GM18517 (cell line): ENCODE measurements at regions not wholly inside any gene's neighbourhood (a gene's known extent, or its start where the extent isn't known, plus 50 kb on each side); places are given as distances from the start of the nearest gene placed in this dataset.

Source experiments
- ATAC-seq: cut with Tn5 transposase; IDR thresholded peaks from one replicate; pipeline ENCODE4 v1.9.1; 2021; ENCODE audit warnings: mild to moderate bottlenecking, moderate library complexity; ENCODE audit not compliant: unreplicated experiment

- no peak for ATAC-seq
Measured at GRCh38 chr14:101412739-101413138, 148.6 kb upstream of the DIO3 start.

GRCh38 chr14:101417434-101417833 is 143.9 kb upstream of the DIO3 start:
- ATAC-seq: no peak

- no peak for ATAC-seq
Measured at GRCh38 chr14:101418601-101419000, 142.7 kb upstream of the DIO3 start.

GRCh38 chr14:101426466-101426865 is 134.8 kb upstream of the DIO3 start:
- ATAC-seq: no peak

- ATAC-seq: no peak
Measured at GRCh38 chr14:101428409-101428808, 132.9 kb upstream of the DIO3 start.

- ATAC-seq: no peak
Measured at GRCh38 chr14:101435546-101435945, 125.7 kb upstream of the DIO3 start.

- ATAC-seq: no peak
Measured at GRCh38 chr14:101439023-101439422, 122.3 kb upstream of the DIO3 start.

- no peak for ATAC-seq
Measured at GRCh38 chr14:101440496-101440895, 120.8 kb upstream of the DIO3 start.

GRCh38 chr14:101441710-101442109 is 119.6 kb upstream of the DIO3 start:
- ATAC-seq: no peak

GRCh38 chr14:101442451-101442850 is 118.8 kb upstream of the DIO3 start:
- ATAC-seq: no peak

GRCh38 chr14:101444116-101444515 is 117.2 kb upstream of the DIO3 start:
- ATAC-seq: no peak

- ATAC-seq: no peak
Measured at GRCh38 chr14:101445278-101445677, 116.0 kb upstream of the DIO3 start.

- ATAC-seq: no peak
Measured at GRCh38 chr14:101446387-101446969, 114.8 kb upstream of the DIO3 start.

- ATAC-seq: no peak
Measured at GRCh38 chr14:101449114-101449513, 112.2 kb upstream of the DIO3 start.

GRCh38 chr14:101451166-101451565 is 110.1 kb upstream of the DIO3 start:
- no peak for ATAC-seq

- no peak for ATAC-seq
Measured at GRCh38 chr14:101453225-101453624, 108.1 kb upstream of the DIO3 start.

GRCh38 chr14:101454229-101454628 is 107.1 kb upstream of the DIO3 start:
- no peak for ATAC-seq

- ATAC-seq: no peak
Measured at GRCh38 chr14:101456246-101457175, 104.8 kb upstream of the DIO3 start.

GRCh38 chr14:101457301-101457935 is 103.9 kb upstream of the DIO3 start:
- ATAC-seq: no peak

GRCh38 chr14:101457936-101458740 is 103.2 kb upstream of the DIO3 start:
- no peak for ATAC-seq
